Activated CD4-positive, alpha-beta T cell treated with anti-CD3 and anti-CD28 coated beads for 36 hours (primary cell): ENCODE measurements at regions not wholly inside any gene's neighbourhood (a gene's known extent, or its start where the extent isn't known, plus 50 kb on each side); places are given as distances from the start of the nearest gene placed in this dataset.
"Not testable (repeated sequence)": the region's sequence is repeated elsewhere in the genome, so short reads cannot be mapped to it uniquely, and the experiment has no call there.

Experiments used
- ATAC-seq: fragments of 200-7000 bp; cut with Tn5 transposase; one replicate; pipeline ENCODE4 v1.10.0; 2021; ENCODE audit warnings: mild to moderate bottlenecking, moderate library complexity
- CTCF ChIA-PET: fragments of 350-600 bp; sonication (Branson Sonifier 250); formaldehyde crosslinking; loops from one replicate; lab custom pipeline; 2021; ENCODE audit warnings: antibody characterized with exemption; lab: Charles Lee
- POLR2A ChIA-PET: fragments of 350-600 bp; sonication (Branson Sonifier 250); formaldehyde crosslinking; loops from one replicate; lab custom pipeline; 2021; ENCODE audit warnings: antibody characterized with exemption, inconsistent platforms; lab: Charles Lee
- DNase-seq: peaks from one replicate; pipeline ENCODE4 v3.0.0-alpha.2; 2020
- H3K27ac Mint-ChIP-seq: one replicate; pipeline ENCODE4 v1.8.0; 2021; ENCODE audit warnings: mixed read lengths
- H3K27me3 Mint-ChIP-seq: one replicate; pipeline ENCODE4 v1.8.0; 2021; ENCODE audit warnings: mixed read lengths
- H3K36me3 Mint-ChIP-seq: one replicate; pipeline ENCODE4 v1.8.0; 2021; ENCODE audit warnings: low read depth, mixed read lengths
- H3K4me1 Mint-ChIP-seq: one replicate; pipeline ENCODE4 v1.8.0; 2021; ENCODE audit warnings: mixed read lengths
- H3K4me3 Mint-ChIP-seq: one replicate; pipeline ENCODE4 v1.8.0; 2021; ENCODE audit warnings: mild to moderate bottlenecking, moderate library complexity, mixed read lengths
- H3K9me3 Mint-ChIP-seq: one replicate; pipeline ENCODE4 v1.8.0; 2021; ENCODE audit warnings: low read depth, mixed read lengths
- intact Hi-C, 2 experiments: fragments of 100-400 bp; cut with DNase I in 1 of 2; cut with micrococcal nuclease in 1 of 2; formaldehyde crosslinking; loops; one replicate each; pipeline versions ENCODE4 v1.14.2 to v1.15.1; 2022 to 2024; cut with DNase I, micrococcal nuclease

- intact Hi-C loops, result no loop called here
- Mint-ChIP-seq H3K4me1 (no peaks in the 10 kb centered on the region), H3K27ac (no peak overlapping the region), H3K36me3 (no peaks in the 10 kb centered on the region), H3K9me3 (peaks cover 4% of the 10 kb centered on the region), H3K27me3 (no peaks in the 10 kb centered on the region), H3K4me3 (no peak overlapping the region)
- POLR2A ChIA-PET, result no interaction called here
- CTCF ChIA-PET, result no interaction called here
- no peak for DNase-seq
- ATAC-seq, result no peak
These were observed 269.3 kb downstream of the ACTRT1 start for GRCh38 chrX:127782904-127783303.

- no peaks in the 10 kb centered on the region for H3K36me3 Mint-ChIP-seq
- ChIA-PET POLR2A (no interaction called here), CTCF (no interaction called here)
- intact Hi-C loops, result no loop called here
- ATAC-seq (no peak), DNase-seq (no peak)
- H3K9me3 Mint-ChIP-seq, result no peaks in the 10 kb centered on the region
- H3K27ac Mint-ChIP-seq, result no peak overlapping the region
- no peaks in the 10 kb centered on the region for H3K27me3 Mint-ChIP-seq
- no peaks in the 10 kb centered on the region for H3K4me1 Mint-ChIP-seq
- no peak overlapping the region for H3K4me3 Mint-ChIP-seq
These were observed 287.5 kb downstream of the ACTRT1 start for GRCh38 chrX:127764674-127765073.

GRCh38 chrX:127762663-127763062 is 289.5 kb downstream of the ACTRT1 start:
- POLR2A ChIA-PET, result no interaction called here
- intact Hi-C loops, result no loop called here
- no peaks in the 10 kb centered on the region for H3K9me3 Mint-ChIP-seq
- H3K4me3 Mint-ChIP-seq, result no peak overlapping the region
- DNase-seq (no peak), ATAC-seq (no peak)
- no peak overlapping the region for H3K27ac Mint-ChIP-seq
- H3K36me3 Mint-ChIP-seq, result no peaks in the 10 kb centered on the region
- H3K27me3 Mint-ChIP-seq, result no peaks in the 10 kb centered on the region
- H3K4me1 Mint-ChIP-seq, result no peaks in the 10 kb centered on the region
- CTCF ChIA-PET, result no interaction called here

GRCh38 chrX:127732709-127733108 is 319.5 kb downstream of the ACTRT1 start:
- Mint-ChIP-seq H3K9me3 (no peaks in the 10 kb centered on the region), H3K27ac (no peak overlapping the region), H3K4me3 (no peak overlapping the region), H3K4me1 (no peaks in the 10 kb centered on the region), H3K27me3 (no peaks in the 10 kb centered on the region), H3K36me3 (no peaks in the 10 kb centered on the region)
- intact Hi-C loops, result no loop called here
- ATAC-seq (no peak), DNase-seq (no peak)
- POLR2A ChIA-PET, result no interaction called here
- CTCF ChIA-PET, result no interaction called here

GRCh38 chrX:127726227-127726626 is 326.0 kb downstream of the ACTRT1 start:
- Mint-ChIP-seq H3K4me3 (no peak overlapping the region), H3K36me3 (no peaks in the 10 kb centered on the region), H3K27ac (no peak overlapping the region), H3K27me3 (no peaks in the 10 kb centered on the region), H3K4me1 (no peaks in the 10 kb centered on the region), H3K9me3 (no peaks in the 10 kb centered on the region)
- DNase-seq, result no peak
- intact Hi-C loops, result no loop called here
- ChIA-PET CTCF (no interaction called here), POLR2A (no interaction called here)
- ATAC-seq, result no peak

GRCh38 chrX:127708155-127708554 is 344.0 kb downstream of the ACTRT1 start:
- Mint-ChIP-seq H3K27me3 (no peaks in the 10 kb centered on the region), H3K36me3 (no peaks in the 10 kb centered on the region), H3K9me3 (no peaks in the 10 kb centered on the region), H3K4me1 (no peaks in the 10 kb centered on the region), H3K27ac (no peak overlapping the region), H3K4me3 (no peak overlapping the region)
- no peak for DNase-seq
- ChIA-PET CTCF (no interaction called here), POLR2A (no interaction called here)
- ATAC-seq, result no peak
- intact Hi-C loops, result no loop called here

GRCh38 chrX:127702527-127702926 is 349.7 kb downstream of the ACTRT1 start:
- no peak overlapping the region for H3K4me3 Mint-ChIP-seq
- no peaks in the 10 kb centered on the region for H3K36me3 Mint-ChIP-seq
- POLR2A ChIA-PET, result no interaction called here
- CTCF ChIA-PET, result no interaction called here
- no peak overlapping the region for H3K27ac Mint-ChIP-seq
- H3K4me1 Mint-ChIP-seq, result no peaks in the 10 kb centered on the region
- no peaks in the 10 kb centered on the region for H3K9me3 Mint-ChIP-seq
- intact Hi-C loops, result no loop called here
- H3K27me3 Mint-ChIP-seq, result no peaks in the 10 kb centered on the region
- DNase-seq (no peak), ATAC-seq (no peak)

- H3K27me3 Mint-ChIP-seq, H3K27ac Mint-ChIP-seq, ATAC-seq, DNase-seq, H3K4me1 Mint-ChIP-seq, POLR2A ChIA-PET, CTCF ChIA-PET, intact Hi-C loops, H3K9me3 Mint-ChIP-seq, H3K4me3 Mint-ChIP-seq, H3K36me3 Mint-ChIP-seq: not testable (repeated sequence)
These were observed 389.3 kb downstream of the ACTRT1 start for GRCh38 chrX:127662942-127663341.

GRCh38 chrX:127649011-127649410 is 403.2 kb downstream of the ACTRT1 start:
- Mint-ChIP-seq H3K4me1 (no peaks in the 10 kb centered on the region), H3K36me3 (no peaks in the 10 kb centered on the region), H3K9me3 (no peaks in the 10 kb centered on the region), H3K4me3 (no peak overlapping the region), H3K27ac (no peak overlapping the region), H3K27me3 (no peaks in the 10 kb centered on the region)
- ChIA-PET POLR2A (no interaction called here), CTCF (no interaction called here)
- no peak for ATAC-seq
- intact Hi-C loops, result no loop called here
- DNase-seq, result no peak

GRCh38 chrX:127621780-127622179 is 430.4 kb downstream of the ACTRT1 start:
- Mint-ChIP-seq H3K4me1 (no peaks in the 10 kb centered on the region), H3K36me3 (no peaks in the 10 kb centered on the region), H3K4me3 (no peak overlapping the region), H3K27ac (no peak overlapping the region), H3K9me3 (peaks cover 4% of the 10 kb centered on the region), H3K27me3 (no peaks in the 10 kb centered on the region)
- no peak for ATAC-seq
- intact Hi-C loops, result no loop called here
- DNase-seq, result no peak
- CTCF ChIA-PET, result no interaction called here
- POLR2A ChIA-PET, result no interaction called here

- no peaks in the 10 kb centered on the region for H3K36me3 Mint-ChIP-seq
- H3K4me1 Mint-ChIP-seq, result no peaks in the 10 kb centered on the region
- H3K9me3 Mint-ChIP-seq, result no peaks in the 10 kb centered on the region
- CTCF ChIA-PET, result no interaction called here
- ATAC-seq, result no peak
- intact Hi-C loops, result no loop called here
- DNase-seq, result no peak
- no peak overlapping the region for H3K4me3 Mint-ChIP-seq
- POLR2A ChIA-PET, result no interaction called here
- H3K27me3 Mint-ChIP-seq, result no peaks in the 10 kb centered on the region
- H3K27ac Mint-ChIP-seq, result no peak overlapping the region
These were observed 445.6 kb downstream of the ACTRT1 start for GRCh38 chrX:127606590-127606989.

- POLR2A ChIA-PET, result no interaction called here
- Mint-ChIP-seq H3K4me3 (no peak overlapping the region), H3K27ac (no peak overlapping the region), H3K36me3 (no peaks in the 10 kb centered on the region), H3K4me1 (no peaks in the 10 kb centered on the region), H3K9me3 (no peaks in the 10 kb centered on the region), H3K27me3 (no peaks in the 10 kb centered on the region)
- CTCF ChIA-PET, result no interaction called here
- DNase-seq (no peak), ATAC-seq (no peak)
- intact Hi-C loops, result no loop called here
These were observed 455.3 kb downstream of the ACTRT1 start for GRCh38 chrX:127596882-127597281.

GRCh38 chrX:127578395-127578794 is 473.8 kb downstream of the ACTRT1 start:
- H3K27me3 Mint-ChIP-seq, result no peaks in the 10 kb centered on the region
- no peak overlapping the region for H3K4me3 Mint-ChIP-seq
- DNase-seq, result no peak
- intact Hi-C loops, result no loop called here
- no peak overlapping the region for H3K27ac Mint-ChIP-seq
- H3K4me1 Mint-ChIP-seq, result no peaks in the 10 kb centered on the region
- ChIA-PET CTCF (no interaction called here), POLR2A (no interaction called here)
- H3K9me3 Mint-ChIP-seq, result peaks cover 5% of the 10 kb centered on the region
- no peak for ATAC-seq
- H3K36me3 Mint-ChIP-seq, result no peaks in the 10 kb centered on the region
